Fibroblast of lung (primary cell): ENCODE measurements at regions not wholly inside any gene's neighbourhood (a gene's known extent, or its start where the extent isn't known, plus 50 kb on each side); places are given as distances from the start of the nearest gene placed in this dataset.

Experiments
- EZH2 ChIP-seq: IDR thresholded peaks from 2 replicates; pipeline ENCODE4 v1.5.1; 2012; ENCODE audit warnings: low read length, control low read depth, mild to moderate bottlenecking; ENCODE audit errors: missing control alignments
- TF ChIP-seq, protein P1 (sequence below), 2 donors: IDR thresholded peaks in 1 of 2; conservative IDR thresholded peaks in 1 of 2; 1 replicate in 1 of 2; 2 replicates in 1 of 2; pipeline ENCODE4 v1.5.1; 2011 to 2012; ENCODE audit warnings: low read length in 2 of 2, control low read depth in 1 of 2, inconsistent platforms in 1 of 2, low read depth in 1 of 2, mild to moderate bottlenecking in 1 of 2

DNA sequence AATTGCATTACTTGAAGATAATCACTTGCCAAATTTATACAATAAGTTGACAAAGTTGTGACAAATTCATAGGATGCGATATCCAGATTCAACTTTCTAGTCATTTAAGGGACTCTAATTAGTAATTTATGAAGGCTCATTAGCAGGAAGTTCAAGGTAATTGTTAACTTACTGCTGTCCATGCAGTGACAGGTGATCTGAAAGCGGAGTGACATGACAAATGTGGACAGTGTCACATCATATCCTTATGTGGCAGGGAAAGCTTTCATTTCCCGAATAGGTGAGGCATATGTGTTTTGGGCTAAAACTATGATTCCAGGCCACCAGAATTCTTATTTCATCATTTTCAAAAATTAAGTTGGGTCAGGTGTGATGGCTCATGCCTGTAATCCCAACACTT is 115.9 kb upstream of the BMP2 start:
- TF ChIP-seq, protein P1, sequence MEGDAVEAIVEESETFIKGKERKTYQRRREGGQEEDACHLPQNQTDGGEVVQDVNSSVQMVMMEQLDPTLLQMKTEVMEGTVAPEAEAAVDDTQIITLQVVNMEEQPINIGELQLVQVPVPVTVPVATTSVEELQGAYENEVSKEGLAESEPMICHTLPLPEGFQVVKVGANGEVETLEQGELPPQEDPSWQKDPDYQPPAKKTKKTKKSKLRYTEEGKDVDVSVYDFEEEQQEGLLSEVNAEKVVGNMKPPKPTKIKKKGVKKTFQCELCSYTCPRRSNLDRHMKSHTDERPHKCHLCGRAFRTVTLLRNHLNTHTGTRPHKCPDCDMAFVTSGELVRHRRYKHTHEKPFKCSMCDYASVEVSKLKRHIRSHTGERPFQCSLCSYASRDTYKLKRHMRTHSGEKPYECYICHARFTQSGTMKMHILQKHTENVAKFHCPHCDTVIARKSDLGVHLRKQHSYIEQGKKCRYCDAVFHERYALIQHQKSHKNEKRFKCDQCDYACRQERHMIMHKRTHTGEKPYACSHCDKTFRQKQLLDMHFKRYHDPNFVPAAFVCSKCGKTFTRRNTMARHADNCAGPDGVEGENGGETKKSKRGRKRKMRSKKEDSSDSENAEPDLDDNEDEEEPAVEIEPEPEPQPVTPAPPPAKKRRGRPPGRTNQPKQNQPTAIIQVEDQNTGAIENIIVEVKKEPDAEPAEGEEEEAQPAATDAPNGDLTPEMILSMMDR (conservative IDR thresholded peaks at IDR 0.05 in 1 of 2, IDR thresholded peaks at IDR 0.05 in 1 of 2; ENCODE audit: low read depth in 1 of 2, low read length in 2 of 2), result no peak
- TF ChIP-seq EZH2, result no peak
